Skeletal muscle tissue (tissue), 3 donors: ENCODE measurements at regions not wholly inside any gene's neighbourhood (a gene's known extent, or its start where the extent isn't known, plus 50 kb on each side); places are given as distances from the start of the nearest gene placed in this dataset.
"Not testable (repeated sequence)": the region's sequence is repeated elsewhere in the genome, so short reads cannot be mapped to it uniquely, and the experiment has no call there.

ENCODE experiments used
- H3K27ac ChIP-seq: one replicate; pipeline ENCODE4 v1.7.0; 2013; ENCODE audit warnings: mild to moderate bottlenecking, low read depth, low read length, inconsistent platforms
- H3K27me3 ChIP-seq, 3 donors: one replicate each; pipeline ENCODE4 v1.7.0; 2013; ENCODE audit warnings: low read length in 3 of 3; ENCODE audit not compliant: control insufficient read depth in 3 of 3, insufficient read depth in 3 of 3
- H3K36me3 ChIP-seq, 3 donors: one replicate each; pipeline ENCODE4 v1.7.0; 2013; ENCODE audit warnings: low read length in 3 of 3; ENCODE audit not compliant: control insufficient read depth in 3 of 3, insufficient read depth in 3 of 3
- H3K4me1 ChIP-seq, 3 donors: one replicate each; pipeline ENCODE4 v1.7.0; 2013; ENCODE audit warnings: low read length in 3 of 3, mild to moderate bottlenecking in 3 of 3; ENCODE audit not compliant: control insufficient read depth in 3 of 3, insufficient read depth in 3 of 3
- H3K4me3 ChIP-seq, 3 donors: one replicate each; pipeline ENCODE4 v1.7.0; 2013; ENCODE audit warnings: low read length in 3 of 3
- H3K9ac ChIP-seq, 3 donors: one replicate each; pipeline ENCODE4 v1.7.0; 2013; ENCODE audit warnings: low read length in 3 of 3, mild to moderate bottlenecking in 3 of 3, moderate library complexity in 2 of 3, low read depth in 1 of 3
- H3K9me3 ChIP-seq, 3 donors: one replicate each; pipeline ENCODE4 v1.7.0; 2013; ENCODE audit warnings: low read length in 3 of 3; ENCODE audit not compliant: control insufficient read depth in 3 of 3
- donor health status: Osteomylitis.

GRCh38 chr12:124153392-124153791 lies 141.5 kb upstream of the RFLNA start:
- no peaks in the 10 kb centered on the region for H3K36me3 ChIP-seq
- H3K9me3 ChIP-seq: no peaks in the 10 kb centered on the region
- H3K4me3 ChIP-seq: no peak overlapping the region
- H3K27ac ChIP-seq: no peak overlapping the region
- no peaks in the 10 kb centered on the region for H3K27me3 ChIP-seq
- H3K4me1 ChIP-seq: peaks cover 6 to 9% (median 9%) of the 10 kb centered on the region in 3 donors
- no peak overlapping the region for H3K9ac ChIP-seq

DNA sequence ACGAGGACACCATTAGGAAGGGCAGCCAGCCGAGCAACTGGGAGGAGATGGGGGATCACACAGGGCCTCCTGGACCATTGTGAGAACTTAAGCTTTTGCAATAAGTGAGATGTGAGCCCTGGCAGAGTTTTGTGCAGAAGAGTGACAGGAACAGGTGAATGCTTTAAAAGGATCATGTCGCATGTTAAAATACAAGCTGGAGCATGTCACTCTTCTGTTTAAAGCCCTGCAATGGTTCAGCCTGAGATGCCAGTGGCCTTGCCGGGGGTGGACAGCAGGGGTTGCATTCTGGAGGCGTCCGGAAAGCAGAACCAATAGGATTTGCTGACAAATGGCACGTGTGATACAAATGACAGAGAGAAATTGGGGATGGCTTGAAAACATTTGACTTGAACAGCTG lies 137.5 kb upstream of the RFLNA start:
- Histone ChIP-seq H3K27me3 (no peaks in the 10 kb centered on the region), H3K27ac (peak overlapping the region; percentile 58), H3K36me3 (no peaks in the 10 kb centered on the region), H3K4me3 (no peak overlapping the region), H3K9ac (no peak overlapping the region), H3K4me1 (peaks cover 10 to 15% (median 11%) of the 10 kb centered on the region in 3 donors), H3K9me3 (no peaks in the 10 kb centered on the region)

GRCh38 chr12:124159655-124160054 lies 135.2 kb upstream of the RFLNA start:
- no peak overlapping the region for H3K4me3 ChIP-seq
- H3K9me3 ChIP-seq: no peaks in the 10 kb centered on the region
- peaks cover 13 to 20% (median 14%) of the 10 kb centered on the region in 3 donors for H3K4me1 ChIP-seq
- H3K27me3 ChIP-seq: no peaks in the 10 kb centered on the region
- H3K9ac ChIP-seq: no peak overlapping the region
- H3K27ac ChIP-seq: no peak overlapping the region
- H3K36me3 ChIP-seq: no peaks in the 10 kb centered on the region

DNA sequence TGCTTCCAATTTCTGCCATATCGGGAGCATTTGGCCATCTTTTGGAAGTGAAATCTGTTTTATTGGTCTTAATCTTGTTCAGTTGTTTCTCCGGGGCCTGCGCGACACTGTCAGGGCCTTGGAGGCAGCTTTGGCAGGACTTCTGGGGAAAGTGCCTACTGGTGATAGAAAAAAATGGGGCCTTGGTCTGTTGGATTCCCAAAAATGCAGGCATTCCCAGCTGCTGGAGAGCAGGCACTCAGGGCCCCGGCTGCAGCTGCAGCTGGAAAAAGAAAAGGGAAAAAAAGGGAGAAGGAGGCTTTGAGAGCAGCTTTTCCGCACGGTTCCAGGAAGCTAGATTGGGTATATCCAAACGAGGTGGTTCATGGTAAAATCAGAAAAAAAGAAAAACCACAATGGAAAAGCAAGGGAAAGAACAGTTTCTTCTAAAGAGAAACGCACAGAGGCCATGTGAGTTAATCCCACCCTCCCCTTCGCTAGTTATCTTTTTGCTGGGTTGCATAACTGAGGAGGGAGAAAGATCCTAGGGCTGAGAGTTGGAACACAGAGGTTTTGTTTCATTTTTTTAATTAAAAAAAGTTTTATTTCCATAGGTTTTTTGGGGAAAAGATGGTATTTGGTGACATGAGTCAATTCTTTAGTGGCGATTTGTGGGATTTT lies 134.7 kb upstream of the RFLNA start:
- no peak overlapping the region for H3K27ac ChIP-seq
- H3K36me3 ChIP-seq: no peaks in the 10 kb centered on the region
- H3K4me3 ChIP-seq: no peak overlapping the region
- no peak overlapping the region for H3K9ac ChIP-seq
- H3K4me1 ChIP-seq: peaks cover 13 to 20% (median 14%) of the 10 kb centered on the region in 3 donors
- no peaks in the 10 kb centered on the region for H3K9me3 ChIP-seq
- H3K27me3 ChIP-seq: no peaks in the 10 kb centered on the region

DNA sequence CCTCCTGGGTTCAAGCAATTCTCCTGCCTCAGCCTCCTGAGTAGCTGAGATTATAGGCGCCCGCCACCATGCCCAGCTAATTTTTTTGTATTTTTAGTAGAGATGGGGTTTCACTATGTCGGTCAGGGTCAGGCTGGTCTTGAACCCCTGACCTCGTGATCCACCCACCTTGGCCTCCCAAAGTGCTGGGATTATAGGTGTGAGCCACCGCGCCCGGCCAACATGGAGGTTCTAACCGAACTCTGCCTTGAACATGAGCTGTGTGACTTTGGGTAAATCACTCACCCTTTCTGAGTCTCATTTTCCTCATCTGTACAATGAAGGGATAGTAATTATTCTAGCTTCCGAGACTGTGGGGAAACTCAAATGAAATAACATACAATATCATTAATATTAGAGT lies 133.5 kb upstream of the RFLNA start:
- not testable (repeated sequence) for H3K9me3 ChIP-seq, H3K36me3 ChIP-seq, H3K4me3 ChIP-seq, H3K27me3 ChIP-seq, H3K9ac ChIP-seq, H3K27ac ChIP-seq
- peaks cover 13 to 20% (median 14%) of the 10 kb centered on the region in 3 donors for H3K4me1 ChIP-seq

DNA sequence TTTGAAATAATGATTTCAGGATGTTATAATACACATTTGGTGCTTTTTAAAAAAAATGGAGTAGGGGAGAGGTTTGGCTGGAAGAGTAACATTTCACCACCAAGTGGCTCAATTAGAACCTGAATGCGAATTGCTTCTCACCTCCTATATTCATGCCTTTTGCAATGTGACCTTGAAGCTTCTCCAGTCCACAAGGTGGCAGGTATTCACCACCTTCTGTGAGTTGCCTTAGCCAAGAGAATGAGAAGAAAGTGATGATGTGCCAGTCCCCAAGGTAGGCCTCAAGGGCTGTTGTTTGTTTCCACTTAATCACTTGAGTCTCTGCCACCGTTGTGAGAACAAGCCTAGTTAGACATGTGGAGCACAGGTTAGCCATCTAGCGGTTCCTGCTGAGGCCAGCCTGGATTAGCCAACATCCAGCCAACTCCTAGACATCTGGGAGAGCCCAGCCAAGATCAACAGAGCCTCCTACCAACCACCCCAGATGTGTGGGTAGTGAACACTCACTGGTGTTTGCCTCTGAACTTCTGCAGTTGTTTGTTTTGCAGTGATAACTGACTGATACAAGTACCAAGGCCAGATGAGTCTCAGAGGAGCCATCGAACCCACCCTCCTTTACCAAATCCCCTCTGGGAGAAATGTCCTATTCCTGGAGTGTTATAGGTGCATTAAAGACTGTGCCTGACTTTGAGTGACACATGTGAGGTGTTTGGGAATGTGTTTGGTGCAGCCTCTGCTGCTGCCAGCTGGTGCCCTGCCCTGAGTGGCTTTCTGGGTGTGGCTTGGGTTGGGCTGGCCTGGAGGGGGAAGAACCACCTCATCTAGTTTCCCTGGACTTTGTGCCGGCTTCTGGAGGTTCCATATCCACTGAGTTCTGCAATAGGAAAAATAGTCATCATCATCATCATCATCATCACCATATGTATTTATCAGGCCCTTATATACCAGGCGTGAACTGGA lies 132.5 kb upstream of the RFLNA start:
- Histone ChIP-seq H3K9ac (no peak overlapping the region), H3K4me3 (no peak overlapping the region), H3K27ac (no peak overlapping the region), H3K36me3 (no peaks in the 10 kb centered on the region), H3K4me1 (peaks cover 11 to 17% (median 12%) of the 10 kb centered on the region in 3 donors), H3K9me3 (no peaks in the 10 kb centered on the region), H3K27me3 (no peaks in the 10 kb centered on the region)

DNA sequence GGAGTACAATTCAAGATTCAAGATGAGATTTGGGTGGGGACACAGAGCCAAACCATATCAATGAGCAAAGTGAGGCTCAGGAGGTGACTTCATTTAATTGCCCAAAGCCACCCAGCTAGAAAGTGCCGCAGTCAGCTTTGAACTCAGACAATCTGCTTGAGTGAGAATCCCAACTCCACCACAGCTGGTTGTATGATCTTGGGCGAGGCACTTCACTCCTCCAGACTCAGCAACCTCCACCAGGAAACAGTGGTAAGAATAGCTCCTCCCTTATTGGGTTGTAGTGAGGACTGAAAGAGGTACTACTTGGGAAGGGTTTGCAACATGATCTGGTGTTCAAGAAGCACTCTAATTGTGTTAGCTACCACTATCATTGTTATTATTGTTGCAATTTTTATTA lies 129.2 kb upstream of the RFLNA start:
- Histone ChIP-seq H3K27ac (no peak overlapping the region), H3K9me3 (no peaks in the 10 kb centered on the region), H3K4me1 (peaks cover 3 to 14% (median 12%) of the 10 kb centered on the region in 3 donors), H3K27me3 (no peaks in the 10 kb centered on the region), H3K9ac (no peak overlapping the region), H3K36me3 (no peaks in the 10 kb centered on the region), H3K4me3 (no peak overlapping the region)

- no peaks in the 10 kb centered on the region for H3K9me3 ChIP-seq
- H3K36me3 ChIP-seq: no peaks in the 10 kb centered on the region
- no peak overlapping the region for H3K9ac ChIP-seq
- H3K4me1 ChIP-seq: peaks cover 3 to 16% (median 12%) of the 10 kb centered on the region in 3 donors
- no peaks in the 10 kb centered on the region for H3K27me3 ChIP-seq
- no peak overlapping the region for H3K27ac ChIP-seq
- no peak overlapping the region for H3K4me3 ChIP-seq
These were observed 127.8 kb upstream of the RFLNA start for GRCh38 chr12:124167141-124167540.

- no peaks in the 10 kb centered on the region for H3K36me3 ChIP-seq
- no peak overlapping the region for H3K27ac ChIP-seq
- no peak overlapping the region for H3K9ac ChIP-seq
- H3K4me3 ChIP-seq: no peak overlapping the region
- H3K27me3 ChIP-seq: no peaks in the 10 kb centered on the region
- peaks cover 0 to 9% (median 9%) of the 10 kb centered on the region in 3 donors for H3K4me1 ChIP-seq
- no peaks in the 10 kb centered on the region for H3K9me3 ChIP-seq
These were observed 126.7 kb upstream of the RFLNA start for GRCh38 chr12:124168016-124168786.
